DMS79 treated with DMSO at 0.1 percent for 48 hours (cell line): ENCODE measurements at regions not wholly inside any gene's neighbourhood (a gene's known extent, or its start where the extent isn't known, plus 50 kb on each side); places are given as distances from the start of the nearest gene placed in this dataset.
"Not testable (repeated sequence)": the region's sequence is repeated elsewhere in the genome, so short reads cannot be mapped to it uniquely, and the experiment has no call there.

ENCODE experiments used
- DNase-seq: peaks from one replicate; lab custom pipeline; 2025; lab: John Stamatoyannopoulos, UW

DNA sequence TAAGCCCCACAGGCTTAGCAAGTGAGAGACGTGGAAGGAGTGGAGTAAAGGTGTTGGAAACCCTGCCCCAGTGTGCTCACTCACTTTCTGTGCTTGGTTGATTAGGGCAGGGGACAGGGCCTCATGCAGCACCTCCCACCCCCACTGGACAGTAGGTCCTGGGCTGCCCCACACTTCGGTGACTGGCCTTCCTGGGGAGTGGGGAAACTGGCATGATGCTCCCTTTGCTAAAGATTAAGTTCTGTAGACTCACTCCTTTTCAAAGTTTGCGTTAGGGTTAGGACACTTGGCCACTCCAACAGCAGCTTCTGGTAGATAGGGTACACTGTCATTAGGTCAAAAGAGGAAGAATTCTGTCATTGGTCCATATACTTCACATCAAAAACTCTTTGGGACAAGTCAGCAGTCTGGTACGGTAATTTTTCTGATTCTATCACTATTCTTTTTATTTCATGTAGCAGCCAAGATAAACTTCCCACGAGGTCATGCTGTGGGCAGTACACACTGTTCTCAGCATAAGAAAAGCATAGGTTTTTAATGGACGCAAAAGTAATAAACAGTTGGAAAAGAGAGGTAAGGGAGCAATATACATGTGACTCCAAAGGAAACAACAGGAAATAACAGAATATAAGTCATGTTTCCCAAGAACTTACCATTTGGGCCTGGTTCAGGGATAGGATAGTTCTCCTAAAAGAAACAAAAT lies 106.6 kb upstream of the TERB2 start:
- not testable (repeated sequence) for DNase-seq

DNA sequence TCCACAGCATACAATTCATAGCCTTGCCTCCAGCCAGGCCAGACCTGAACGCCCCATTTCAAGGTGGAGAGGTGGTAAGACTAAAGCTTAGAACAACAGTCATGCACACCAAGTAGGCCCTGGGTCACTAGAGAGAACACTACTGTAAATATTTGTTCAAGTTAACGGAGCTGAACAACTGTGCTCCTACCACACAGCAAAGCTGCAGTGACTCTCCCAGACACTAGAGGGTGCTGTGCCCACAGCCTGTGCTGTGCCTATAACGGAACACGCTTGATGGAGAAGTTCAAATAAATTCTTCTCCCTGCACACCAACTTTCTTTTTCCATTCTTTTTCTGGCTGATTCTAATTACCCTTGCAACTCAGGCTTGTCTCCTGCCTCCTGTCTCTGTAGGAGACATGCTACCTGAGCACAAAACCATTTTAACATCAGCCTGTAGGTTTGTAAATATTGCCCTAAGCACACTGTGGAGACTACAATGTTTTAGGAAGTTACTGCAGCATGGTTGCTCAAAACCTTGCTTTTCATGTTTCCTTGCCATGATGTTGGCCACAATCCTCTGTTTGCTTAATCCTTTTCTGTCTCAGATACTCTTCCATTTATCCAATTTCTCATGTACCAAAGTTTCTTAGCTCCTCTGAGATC lies 103.1 kb upstream of the TERB2 start:
- DNase-seq, result peak; percentile 64

DNA sequence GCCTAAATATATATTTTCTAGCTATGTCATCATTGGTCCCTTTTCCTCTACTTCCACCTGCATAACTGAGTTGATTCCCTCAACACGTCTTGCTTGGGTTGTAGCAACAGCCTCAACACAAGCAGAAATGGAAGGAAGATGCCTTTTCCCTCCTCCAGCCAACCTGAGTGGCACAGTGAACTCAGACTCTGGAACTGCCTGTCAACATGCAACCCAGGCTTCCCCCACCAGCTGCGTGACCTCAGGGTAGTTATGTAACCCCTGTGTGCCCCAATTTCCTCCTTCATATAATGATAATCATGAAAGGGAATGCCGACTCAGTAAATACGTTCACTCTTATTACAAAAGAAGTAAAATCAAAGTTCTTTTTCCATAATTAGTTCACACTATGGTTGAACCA lies 101.8 kb upstream of the TERB2 start:
- not testable (repeated sequence) for DNase-seq

DNA sequence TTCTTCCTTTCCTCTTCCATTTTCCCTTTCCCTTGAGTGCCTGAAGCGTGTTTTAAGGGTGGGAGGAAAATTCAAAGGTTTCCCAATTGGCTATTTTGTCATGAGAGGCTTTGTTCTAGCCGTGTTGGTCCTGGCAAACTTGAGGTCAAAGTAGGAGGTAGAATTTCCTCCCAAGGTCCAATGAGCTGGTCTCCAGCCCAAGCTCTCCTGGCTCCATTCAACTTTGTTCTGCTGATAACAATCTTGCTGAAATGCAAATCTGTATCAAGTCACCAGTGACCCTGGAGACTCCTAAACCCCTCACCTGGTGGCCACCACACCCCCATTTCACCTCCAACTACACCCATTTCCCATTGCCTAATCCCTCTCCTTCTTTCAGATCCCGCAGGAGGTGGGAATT lies 100.2 kb upstream of the TERB2 start:
- not testable (repeated sequence) for DNase-seq

DNA sequence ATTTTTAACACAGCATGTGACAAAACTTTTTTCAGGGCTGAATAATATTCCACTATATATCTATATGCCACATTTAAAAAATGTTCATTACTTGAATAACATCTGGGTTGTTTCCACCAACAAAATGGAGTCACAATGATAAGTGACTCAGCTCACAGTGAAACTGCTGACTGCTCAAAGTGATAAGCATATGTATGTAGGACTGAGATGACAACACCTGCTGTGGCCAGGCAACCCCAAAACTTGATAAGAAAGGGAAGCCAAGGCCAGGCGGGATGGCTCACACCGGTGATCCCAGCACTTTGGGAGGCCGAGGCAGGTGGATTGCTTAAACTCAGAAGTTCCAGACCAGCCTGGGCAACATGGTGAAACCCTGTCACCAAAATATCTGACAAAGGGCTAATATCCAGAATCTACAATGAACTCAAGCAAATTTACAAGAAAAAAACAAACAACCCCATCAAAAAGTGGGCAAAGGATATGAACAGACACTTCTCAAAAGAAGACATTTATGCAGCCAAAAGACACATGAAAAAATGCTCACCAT lies 99.2 kb upstream of the TERB2 start:
- not testable (repeated sequence) for DNase-seq

DNA sequence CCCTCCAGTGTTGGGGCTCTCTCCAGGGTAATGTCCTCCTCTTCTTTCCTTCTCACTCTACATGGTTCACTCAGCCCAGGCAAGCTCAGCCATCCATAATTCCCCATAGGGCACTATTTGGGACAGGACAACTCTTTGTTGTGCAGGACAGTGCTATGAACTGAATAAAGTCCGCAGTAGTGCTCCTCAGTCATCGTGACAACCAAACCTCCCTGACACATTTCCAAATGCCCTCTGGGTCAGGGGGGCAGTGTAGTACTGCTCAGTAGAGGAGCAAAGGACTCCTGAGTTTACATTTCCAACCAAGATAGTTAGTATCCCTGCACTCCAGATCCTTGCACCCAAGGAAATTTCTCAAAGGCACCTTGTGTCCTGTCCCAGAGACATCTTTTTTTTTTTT lies 97.4 kb upstream of the TERB2 start:
- not testable (repeated sequence) for DNase-seq

DNA sequence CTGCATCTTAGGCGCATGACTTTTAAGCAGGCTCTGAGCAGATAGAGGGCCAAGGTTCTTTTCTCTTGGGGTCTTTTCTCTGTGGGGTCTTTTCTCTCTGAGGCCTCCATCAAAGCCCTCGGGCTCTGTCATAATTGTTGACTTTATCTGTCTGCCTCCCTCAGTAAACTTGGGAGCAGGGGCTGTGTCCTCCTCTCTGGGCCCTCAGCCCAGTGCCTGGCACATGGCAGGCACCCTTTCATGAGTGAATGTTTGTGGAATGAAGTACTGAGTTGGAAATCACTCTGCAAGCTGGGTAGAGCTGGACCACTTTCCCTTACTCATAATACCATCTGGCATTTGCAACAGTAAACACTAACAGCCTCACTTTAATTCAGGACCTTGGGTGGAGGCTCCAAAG lies 96.3 kb upstream of the TERB2 start:
- DNase-seq, result not testable (repeated sequence)

- DNase-seq, result no peak
Measured at GRCh38 chr15:44861439-44861910, 95.0 kb upstream of the TERB2 start.

DNA sequence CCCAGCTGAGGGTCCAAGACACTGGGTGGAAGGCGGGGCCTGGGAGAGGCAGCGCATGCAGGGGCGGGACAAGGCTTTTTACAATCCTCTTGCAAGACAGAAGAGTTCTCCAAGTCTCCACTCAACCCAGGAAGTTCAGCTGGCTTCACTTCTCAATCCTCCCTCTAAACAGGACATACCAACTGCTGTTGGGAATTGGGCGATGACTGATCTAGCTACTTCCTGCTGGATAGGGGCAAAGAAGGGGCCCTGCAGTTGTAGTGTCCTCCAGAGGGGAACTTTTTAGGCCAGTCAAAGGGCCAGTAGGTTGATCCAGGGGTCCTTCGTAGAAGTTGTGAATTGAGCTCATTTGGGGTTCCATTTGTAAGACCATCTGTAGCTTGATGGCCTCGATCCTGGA lies 94.6 kb upstream of the TERB2 start:
- DNase-seq, result no peak

DNA sequence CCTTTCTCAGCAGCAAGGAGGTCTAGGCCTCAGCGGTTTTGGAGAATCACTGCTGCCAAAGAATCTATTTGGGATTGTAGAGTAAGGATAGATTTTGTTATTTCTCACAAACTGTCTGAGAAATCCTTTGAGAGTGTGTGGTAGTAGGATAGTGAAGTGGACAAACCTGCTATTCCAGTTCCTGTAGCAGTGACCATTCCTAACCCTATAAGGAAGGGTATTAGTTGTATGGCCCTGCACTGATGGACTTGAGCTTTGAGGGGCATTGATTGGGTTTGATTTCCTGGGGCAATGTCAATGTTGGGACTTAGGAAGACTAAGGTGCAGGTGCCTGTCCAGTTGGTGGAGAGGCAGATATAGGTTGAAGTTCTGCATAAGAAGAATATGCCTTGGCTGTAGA lies 93.6 kb upstream of the TERB2 start:
- DNase-seq, result not testable (repeated sequence)

DNA sequence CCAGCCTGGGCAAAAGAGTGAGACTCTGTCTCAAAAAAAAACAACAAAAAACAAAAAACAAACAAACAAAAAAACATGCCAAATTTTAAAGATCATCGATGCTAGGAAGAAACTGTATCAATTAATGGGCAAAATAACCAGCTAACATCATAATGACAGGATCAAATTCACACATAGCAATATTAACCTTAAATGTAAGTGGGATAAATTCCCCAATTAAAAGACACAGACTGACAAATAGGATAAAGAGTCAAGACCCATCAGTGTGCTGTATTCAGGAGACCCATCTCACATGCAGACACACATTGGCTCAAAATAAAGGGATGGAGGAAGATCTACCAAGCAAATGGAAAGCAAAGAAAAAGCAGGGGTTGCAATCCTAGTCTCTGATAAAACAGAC lies 88.4 kb upstream of the TERB2 start:
- DNase-seq, result not testable (repeated sequence)

DNA sequence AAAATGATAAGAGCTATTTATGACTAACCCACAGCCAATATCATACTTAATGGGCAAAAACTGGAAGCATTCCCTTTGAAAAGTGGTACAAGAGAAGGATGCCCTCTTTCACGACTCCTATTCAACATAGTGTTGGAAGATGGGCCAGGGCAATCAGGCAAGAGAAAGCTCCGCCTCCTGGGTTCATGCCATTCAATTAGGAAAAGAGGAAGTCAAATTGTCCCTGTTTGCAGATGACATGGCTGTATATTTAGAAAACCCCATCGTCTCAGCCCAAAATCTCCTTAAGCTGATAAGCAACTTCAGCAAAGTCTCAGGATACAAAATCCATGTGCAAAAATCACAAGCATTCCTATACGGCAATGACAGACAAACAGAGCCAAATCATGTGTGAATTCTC lies 86.4 kb upstream of the TERB2 start:
- DNase-seq, result not testable (repeated sequence)

- no peak for DNase-seq
Measured at GRCh38 chr15:44873103-44873502, 83.4 kb upstream of the TERB2 start.

DNA sequence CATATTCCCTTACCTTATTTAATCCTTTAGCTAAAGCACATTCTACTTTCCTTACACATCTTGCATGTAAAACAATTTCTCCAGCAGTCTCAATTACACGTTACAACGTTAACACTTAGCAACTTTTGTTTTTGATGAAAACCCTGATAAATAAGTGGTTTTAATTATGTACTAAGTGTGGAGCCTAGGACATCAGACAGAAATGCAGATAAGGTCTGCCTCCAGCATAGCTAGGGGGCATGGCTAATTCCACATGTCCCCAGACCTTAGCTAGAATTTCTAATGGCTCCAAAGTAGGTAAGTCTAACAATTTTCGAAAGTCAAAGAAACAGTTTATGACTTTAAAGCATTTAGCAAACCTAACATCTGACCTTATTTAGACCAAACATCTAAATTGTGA lies 77.4 kb upstream of the TERB2 start:
- DNase-seq, result no peak

GRCh38 chr15:44882499-44882968 lies 74.0 kb upstream of the TERB2 start:
- peak; percentile 2 for DNase-seq

- DNase-seq, result no peak
Measured at GRCh38 chr15:44883199-44883877, 73.1 kb upstream of the TERB2 start.

GRCh38 chr15:44898890-44899651 lies 57.4 kb upstream of the TERB2 start:
- DNase-seq, result not testable (repeated sequence)

- not testable (repeated sequence) for DNase-seq
Measured at GRCh38 chr15:44899775-44900174, 56.7 kb upstream of the TERB2 start.

DNA sequence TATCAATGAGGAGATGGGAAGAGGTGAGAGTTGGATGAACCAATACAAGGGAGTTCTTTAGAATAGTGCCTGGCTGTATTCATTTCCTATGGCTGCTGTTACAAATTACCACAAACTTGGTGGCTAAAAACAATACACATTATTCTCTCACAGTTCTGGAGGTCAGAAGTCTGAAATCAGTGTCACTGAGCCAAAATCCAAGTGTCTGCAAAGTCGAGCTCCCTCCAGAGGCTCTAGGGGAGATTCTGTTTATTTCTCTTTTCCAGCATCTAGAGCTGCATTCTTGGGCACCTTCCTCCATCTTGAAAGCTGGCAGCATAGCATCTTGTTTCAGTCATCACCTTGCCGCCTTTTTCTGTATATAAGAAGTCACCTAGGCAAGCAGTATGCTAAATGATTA lies 55.7 kb upstream of the TERB2 start:
- DNase-seq, result not testable (repeated sequence)

DNA sequence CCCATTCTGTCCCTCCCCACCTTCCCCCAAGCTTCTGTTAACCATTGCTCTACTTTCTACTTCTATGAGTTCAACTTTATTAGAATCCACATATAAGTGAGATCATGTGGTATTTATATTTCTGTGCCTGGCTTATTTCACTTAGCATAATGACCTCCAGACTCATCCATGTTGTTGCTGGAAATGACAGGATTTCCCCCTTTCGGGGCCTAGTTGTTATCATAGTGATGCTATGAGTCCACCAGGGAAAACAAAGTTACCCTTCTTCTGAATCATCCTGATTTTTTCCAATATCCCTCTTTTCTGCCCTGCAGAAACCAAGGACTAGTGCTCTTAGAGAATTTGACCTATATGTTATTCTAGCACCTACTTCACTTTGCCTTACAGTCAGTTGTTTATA lies 53.2 kb upstream of the TERB2 start:
- DNase-seq, result not testable (repeated sequence)

DNA sequence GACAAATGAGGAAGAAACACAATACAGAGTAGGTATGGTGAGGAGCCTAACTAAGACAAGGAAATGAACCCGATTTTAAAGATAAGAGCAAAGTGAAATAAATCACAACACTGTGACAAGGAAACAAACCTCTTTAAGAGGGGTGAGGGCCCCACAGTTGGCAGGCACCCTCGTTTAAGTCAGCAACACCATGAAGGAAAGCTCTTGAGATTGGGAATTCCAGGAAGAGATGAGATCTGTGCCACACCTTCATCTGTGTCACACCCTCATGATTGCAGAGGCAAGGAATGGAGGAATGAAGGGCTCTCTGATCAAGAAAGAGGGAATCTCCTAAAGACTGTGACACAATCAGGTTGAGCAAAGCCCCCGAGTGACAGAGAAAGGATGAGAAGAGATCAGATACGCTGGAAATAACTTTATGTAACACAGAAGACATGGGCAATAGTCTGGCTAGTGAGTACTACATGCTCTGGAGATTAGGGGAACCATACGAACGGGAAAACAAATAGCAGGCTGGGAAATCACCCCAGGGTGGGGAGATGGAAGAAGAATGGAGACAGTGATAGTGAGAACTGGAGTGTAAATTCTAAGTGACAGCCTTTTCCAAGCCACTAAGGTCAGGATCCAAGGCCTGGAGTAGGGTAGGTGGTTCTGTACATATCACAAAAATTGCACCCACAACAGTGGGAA lies 51.7 kb upstream of the TERB2 start:
- DNase-seq, result not testable (repeated sequence)
